HCT116 (cell line): ENCODE measurements at regions not wholly inside any gene's neighbourhood (a gene's known extent, or its start where the extent isn't known, plus 50 kb on each side); places are given as distances from the start of the nearest gene placed in this dataset.

Source experiments
- CBX3 ChIP-seq: IDR thresholded peaks from 2 replicates; pipeline ENCODE4 v1.6.1; 2012; ENCODE audit warnings: low read depth
- EGR1 ChIP-seq: IDR thresholded peaks from 2 replicates; pipeline ENCODE4 v1.6.1; 2012; ENCODE audit warnings: low read depth
- ELF1 ChIP-seq: IDR thresholded peaks from 2 replicates; pipeline ENCODE4 v1.6.1; 2012; ENCODE audit warnings: low read depth, borderline replicate concordance
- EZH2 ChIP-seq: fragments of 200-600 bp; sonication (generic); IDR thresholded peaks from 2 replicates; pipeline ENCODE4 v1.6.1; 2017; ENCODE audit warnings: antibody characterized with exemption, mixed run types
- EZH2phosphoT487 ChIP-seq: fragments of 200-600 bp; IDR thresholded peaks from 2 replicates; pipeline ENCODE4 v1.6.1; 2018; ENCODE audit warnings: antibody characterized with exemption, borderline replicate concordance
- POLR2A ChIP-seq: IDR thresholded peaks from 2 replicates; pipeline ENCODE4 v1.7.0; 2011; ENCODE audit warnings: borderline replicate concordance; ENCODE audit not compliant: insufficient read depth, insufficient read length; ENCODE audit errors: extremely low read depth
- POLR2AphosphoS5 ChIP-seq: IDR thresholded peaks from 2 replicates; pipeline ENCODE4 v1.6.1; 2011; ENCODE audit warnings: mild to moderate bottlenecking, low read depth, low read length, moderate library complexity
- RAD21 ChIP-seq: IDR thresholded peaks from 2 replicates; pipeline ENCODE4 v1.6.1; 2012; ENCODE audit warnings: low read depth, mild to moderate bottlenecking
- YY1 ChIP-seq: IDR thresholded peaks from 2 replicates; pipeline ENCODE4 v1.6.1; 2011; ENCODE audit warnings: low read length, low read depth, moderate library complexity, mild to moderate bottlenecking; ENCODE audit not compliant: insufficient replicate concordance; ENCODE audit errors: extremely low read depth
- ZNF274 ChIP-seq: fragments of 200-500 bp; sonication (Bioruptor generic); IDR thresholded peaks from 2 replicates; pipeline ENCODE4 v1.6.1; 2014; ENCODE audit warnings: mild to moderate bottlenecking, low read depth, low read length, inconsistent platforms
- TF ChIP-seq, protein P1 (sequence below), 3 experiments: fragments of 200-600 bp in 1 of 3; sonication (generic) in 1 of 3; IDR thresholded peaks in 2 of 3; conservative IDR thresholded peaks in 1 of 3; 2 replicates each; pipeline ENCODE4 v1.5.1; 2012 to 2017; ENCODE audit warnings: low read depth in 2 of 3, low read length in 2 of 3, antibody characterized with exemption in 1 of 3, borderline replicate concordance in 1 of 3, control low read depth in 1 of 3, mild to moderate bottlenecking in 1 of 3, mixed read lengths in 1 of 3, mixed run types in 1 of 3, moderate library complexity in 1 of 3; ENCODE audit not compliant: insufficient read depth in 1 of 3
- TF ChIP-seq, protein P2 (sequence below): IDR thresholded peaks from 2 replicates; pipeline ENCODE4 v1.6.1; 2012

DNA sequence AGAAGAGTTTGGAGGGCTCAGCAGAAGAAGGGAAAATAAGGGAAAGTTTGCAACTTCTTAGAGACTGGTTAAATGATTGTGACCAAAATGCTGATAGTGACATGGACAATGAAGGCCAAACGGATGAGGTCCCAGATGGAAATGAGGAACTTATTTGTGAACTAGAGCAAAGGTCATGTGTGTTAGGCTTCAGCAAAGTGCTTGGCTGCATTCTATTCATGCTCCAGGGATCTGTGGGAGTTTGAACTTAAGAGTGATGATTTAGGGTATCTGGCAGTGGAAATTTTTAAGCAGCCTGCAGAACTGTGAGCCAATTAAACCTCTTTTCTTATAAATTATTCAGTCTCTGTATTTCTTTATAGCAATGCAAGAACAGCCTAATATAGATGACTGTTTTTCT, 88.9 kb upstream of the ARHGAP5 start:
- TF ChIP-seq, protein P1, sequence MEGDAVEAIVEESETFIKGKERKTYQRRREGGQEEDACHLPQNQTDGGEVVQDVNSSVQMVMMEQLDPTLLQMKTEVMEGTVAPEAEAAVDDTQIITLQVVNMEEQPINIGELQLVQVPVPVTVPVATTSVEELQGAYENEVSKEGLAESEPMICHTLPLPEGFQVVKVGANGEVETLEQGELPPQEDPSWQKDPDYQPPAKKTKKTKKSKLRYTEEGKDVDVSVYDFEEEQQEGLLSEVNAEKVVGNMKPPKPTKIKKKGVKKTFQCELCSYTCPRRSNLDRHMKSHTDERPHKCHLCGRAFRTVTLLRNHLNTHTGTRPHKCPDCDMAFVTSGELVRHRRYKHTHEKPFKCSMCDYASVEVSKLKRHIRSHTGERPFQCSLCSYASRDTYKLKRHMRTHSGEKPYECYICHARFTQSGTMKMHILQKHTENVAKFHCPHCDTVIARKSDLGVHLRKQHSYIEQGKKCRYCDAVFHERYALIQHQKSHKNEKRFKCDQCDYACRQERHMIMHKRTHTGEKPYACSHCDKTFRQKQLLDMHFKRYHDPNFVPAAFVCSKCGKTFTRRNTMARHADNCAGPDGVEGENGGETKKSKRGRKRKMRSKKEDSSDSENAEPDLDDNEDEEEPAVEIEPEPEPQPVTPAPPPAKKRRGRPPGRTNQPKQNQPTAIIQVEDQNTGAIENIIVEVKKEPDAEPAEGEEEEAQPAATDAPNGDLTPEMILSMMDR (IDR thresholded peaks at IDR 0.05 in 2 of 3, conservative IDR thresholded peaks at IDR 0.05 in 1 of 3; ENCODE audit: borderline replicate concordance in 1 of 3, insufficient read depth in 1 of 3, low read depth in 2 of 3, low read length in 2 of 3), result no peak
- TF ChIP-seq, protein P2, sequence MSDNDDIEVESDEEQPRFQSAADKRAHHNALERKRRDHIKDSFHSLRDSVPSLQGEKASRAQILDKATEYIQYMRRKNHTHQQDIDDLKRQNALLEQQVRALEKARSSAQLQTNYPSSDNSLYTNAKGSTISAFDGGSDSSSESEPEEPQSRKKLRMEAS, result no peak
- TF ChIP-seq EGR1, result no peak
- no peak for TF ChIP-seq EZH2phosphoT487
- no peak for TF ChIP-seq EZH2
- TF ChIP-seq ELF1, result no peak
- TF ChIP-seq POLR2A, result no peak
- TF ChIP-seq CBX3, result no peak
- TF ChIP-seq POLR2AphosphoS5, result no peak
- TF ChIP-seq RAD21, result no peak
- TF ChIP-seq ZNF274, result no peak
- TF ChIP-seq YY1, result no peak
